BLaER1 treated with 17β-estradiol and CSF1 and Interleukin-3, amounts not matched to agents 10 nM and 100 nM (cell line): ENCODE measurements at regions not wholly inside any gene's neighbourhood (a gene's known extent, or its start where the extent isn't known, plus 50 kb on each side); places are given as distances from the start of the nearest gene placed in this dataset.
"Not testable (repeated sequence)": the region's sequence is repeated elsewhere in the genome, so short reads cannot be mapped to it uniquely, and the experiment has no call there.

Experiments used
- H3K27ac ChIP-seq, 11 experiments: shearing (Covaris generic); formaldehyde crosslinking; 2 replicates each; pipeline ENCODE4 v1.8.1; 2022
- H3K27me3 ChIP-seq, 11 experiments: shearing (Covaris generic); formaldehyde crosslinking; 2 replicates each; pipeline ENCODE4 v1.8.1; 2022
- H3K36me3 ChIP-seq, 11 experiments: shearing (Covaris generic); formaldehyde crosslinking; 2 replicates each; pipeline ENCODE4 v1.8.1; 2022
- H3K4me1 ChIP-seq, 10 experiments: shearing (Covaris generic); formaldehyde crosslinking; 2 replicates each; pipeline ENCODE4 v1.8.1; 2022
- H3K4me2 ChIP-seq, 11 experiments: shearing (Covaris generic); formaldehyde crosslinking; 2 replicates each; pipeline ENCODE4 v1.8.1; 2022
- H3K4me3 ChIP-seq, 10 experiments: shearing (Covaris generic); formaldehyde crosslinking; 2 replicates each; pipeline ENCODE4 v1.8.1; 2022
- H3K9ac ChIP-seq, 11 experiments: shearing (Covaris generic); formaldehyde crosslinking; 2 replicates each; pipeline ENCODE4 v1.8.1; 2022
- H3K9me3 ChIP-seq, 11 experiments: shearing (Covaris generic); formaldehyde crosslinking; replicated peaks in 1 of 11; 2 replicates each; pipeline ENCODE4 v1.8.1; 2022
- H4K20me1 ChIP-seq, 11 experiments: shearing (Covaris generic); formaldehyde crosslinking; 2 replicates each; pipeline ENCODE4 v1.8.1; 2022
- Cebpa-rat ChIP-seq, 11 experiments: shearing (Covaris generic); IDR thresholded peaks; 2 replicates each; pipeline ENCODE4 v1.8.1; 2022

- Histone ChIP-seq H3K4me1 (peaks cover 21 to 66% (median 28%) of the 10 kb centered on the region in 10 experiments), H3K27ac (peak overlapping the region; percentile 4 to 70 (median 49); a peak in 19 of 22 replicates), H3K9me3 (peaks cover 6 to 19% (median 12%) of the 10 kb centered on the region in 11 experiments; a peak in 12 of 22 replicates), H3K36me3 (no peaks in the 10 kb centered on the region), H3K4me3 (peak overlapping the region in 2 of 10 experiments; percentile 0 to 9; a peak in 3 of 20 replicates), H3K27me3 (no peaks in the 10 kb centered on the region), H3K9ac (peak overlapping the region in 4 of 11 experiments; percentile 3 to 47 (median 32); a peak in 5 of 22 replicates), H4K20me1 (no peaks in the 10 kb centered on the region), H3K4me2 (peak overlapping the region; percentile 50 to 73 (median 64))
- no peak for TF ChIP-seq Cebpa-rat (IDR thresholded peaks at IDR 0.05)
Observed at GRCh38 chr21:14675774-14676530, 129.8 kb upstream of the SAMSN1 start.

- H3K36me3 ChIP-seq, result no peaks in the 10 kb centered on the region
Observed at GRCh38 chr21:14673649-14674048, 127.5 kb upstream of the SAMSN1 start.

GRCh38 chr21:14672466-14672865 lies 126.4 kb upstream of the SAMSN1 start:
- no peaks in the 10 kb centered on the region for H3K27me3 ChIP-seq
- no peak overlapping the region for H3K27ac ChIP-seq
- no peak overlapping the region for H3K9ac ChIP-seq
- peak overlapping the region in 1 of 11 experiments; percentile 29; a peak in 1 of 22 replicates for H3K4me2 ChIP-seq
- no peak for TF ChIP-seq Cebpa-rat (IDR thresholded peaks at IDR 0.05)
- H3K4me3 ChIP-seq, result no peak overlapping the region
- peaks cover 21 to 43% (median 25%) of the 10 kb centered on the region in 10 experiments for H3K4me1 ChIP-seq
- no peaks in the 10 kb centered on the region for H3K36me3 ChIP-seq
- no peaks in the 10 kb centered on the region for H4K20me1 ChIP-seq
- peaks cover 0 to 17% (median 1%) of the 10 kb centered on the region in 11 experiments; a peak in 10 of 22 replicates for H3K9me3 ChIP-seq

More at GRCh38 chr21:14673649-14674048, 127.5 kb upstream of the SAMSN1 start:
- no peaks in the 10 kb centered on the region for H3K27me3 ChIP-seq
- H3K27ac ChIP-seq, result no peak overlapping the region
- no peak overlapping the region for H3K4me3 ChIP-seq
- no peaks in the 10 kb centered on the region for H4K20me1 ChIP-seq
- H3K9ac ChIP-seq, result no peak overlapping the region
- TF ChIP-seq Cebpa-rat (IDR thresholded peaks at IDR 0.05), result no peak
- peaks cover 6 to 21% (median 11%) of the 10 kb centered on the region in 11 experiments; a peak in 13 of 22 replicates for H3K9me3 ChIP-seq
- H3K4me2 ChIP-seq, result no peak overlapping the region
- H3K4me1 ChIP-seq, result peaks cover 21 to 55% (median 28%) of the 10 kb centered on the region in 10 experiments

GRCh38 chr21:14670409-14670808 lies 124.3 kb upstream of the SAMSN1 start:
- H3K36me3 ChIP-seq, result no peaks in the 10 kb centered on the region

DNA sequence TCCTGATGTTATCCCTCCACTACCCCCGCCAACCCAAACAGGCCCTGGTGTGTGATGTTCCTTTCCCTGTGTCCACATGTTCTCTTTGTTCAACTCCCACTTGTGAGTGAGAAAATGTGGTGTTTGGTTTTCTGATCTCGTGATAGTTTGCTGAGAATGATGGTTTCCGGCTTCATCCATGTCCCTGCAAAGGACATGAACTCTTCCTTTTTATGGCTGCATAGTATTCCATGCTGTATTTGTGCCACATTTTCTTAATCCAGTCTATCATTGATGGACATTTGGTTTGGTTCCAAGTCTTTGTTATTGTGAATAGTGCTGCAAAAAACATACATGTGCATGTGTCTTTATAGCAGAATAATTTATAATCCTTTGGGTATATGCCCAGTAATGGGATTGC lies 123.0 kb upstream of the SAMSN1 start:
- not testable (repeated sequence) for H3K4me2 ChIP-seq, H3K36me3 ChIP-seq, H3K27ac ChIP-seq, H4K20me1 ChIP-seq, H3K4me3 ChIP-seq, H3K9ac ChIP-seq, H3K27me3 ChIP-seq
- H3K9me3 ChIP-seq, result peaks cover 0 to 27% (median 0%) of the 10 kb centered on the region in 11 experiments; a peak in 6 of 22 replicates
- peaks cover 0 to 10% (median 0%) of the 10 kb centered on the region in 10 experiments; a peak in 5 of 20 replicates for H3K4me1 ChIP-seq

More at GRCh38 chr21:14670409-14670808, 124.3 kb upstream of the SAMSN1 start:
- TF ChIP-seq Cebpa-rat (IDR thresholded peaks at IDR 0.05), result no peak
- peaks cover 0 to 17% (median 0%) of the 10 kb centered on the region in 11 experiments; a peak in 5 of 22 replicates for H3K9me3 ChIP-seq
- no peaks in the 10 kb centered on the region for H4K20me1 ChIP-seq
- no peak overlapping the region for H3K4me3 ChIP-seq
- no peak overlapping the region for H3K4me2 ChIP-seq
- no peak overlapping the region for H3K9ac ChIP-seq
- no peak overlapping the region for H3K27ac ChIP-seq
- peaks cover under 1 to 22% (median 4%) of the 10 kb centered on the region in 10 experiments; a peak in 17 of 20 replicates for H3K4me1 ChIP-seq
- no peaks in the 10 kb centered on the region for H3K27me3 ChIP-seq

DNA sequence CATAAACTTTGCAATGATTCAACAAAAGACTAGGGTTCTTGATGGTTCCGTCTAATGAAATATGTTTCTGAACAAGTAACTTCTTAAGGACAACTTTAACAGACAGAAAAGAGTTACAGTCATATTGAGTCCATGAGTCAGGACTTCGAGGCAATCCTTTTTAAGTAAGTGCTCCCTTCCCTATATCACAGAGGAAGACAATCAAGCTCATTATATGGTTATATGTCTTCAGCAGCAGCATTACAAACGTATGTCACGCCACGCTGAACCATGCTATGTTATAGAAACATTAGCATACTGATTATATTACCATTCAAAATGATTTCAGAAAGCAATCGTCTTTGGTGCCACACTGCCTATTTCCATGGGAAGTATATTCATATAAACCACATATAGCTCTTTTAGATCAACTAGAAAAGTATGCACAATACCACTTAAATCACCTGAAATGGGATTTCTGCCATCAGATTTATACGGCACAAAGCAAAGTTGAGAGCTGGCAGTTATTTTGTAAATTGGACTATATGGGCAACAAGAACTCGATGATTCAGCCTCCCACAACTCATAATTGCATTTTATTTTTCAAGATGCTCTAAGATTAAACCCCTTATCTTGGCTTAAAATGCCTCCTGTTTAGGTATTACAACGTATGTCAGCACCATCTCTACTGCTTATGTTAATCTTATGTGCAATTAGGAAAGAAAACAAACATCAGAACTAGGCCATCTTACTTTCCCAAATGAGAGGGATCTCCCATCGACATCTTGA lies 111.3 kb upstream of the SAMSN1 start:
- TF ChIP-seq Cebpa-rat (IDR thresholded peaks at IDR 0.05), result no peak
- Histone ChIP-seq H3K27me3 (no peaks in the 10 kb centered on the region), H3K36me3 (no peaks in the 10 kb centered on the region), H3K4me1 (no peaks in the 10 kb centered on the region), H3K27ac (no peak overlapping the region), H4K20me1 (no peaks in the 10 kb centered on the region), H3K9me3 (no peaks in the 10 kb centered on the region), H3K4me2 (no peak overlapping the region), H3K4me3 (no peak overlapping the region), H3K9ac (no peak overlapping the region)

GRCh38 chr21:14646893-14647292 lies 100.8 kb upstream of the SAMSN1 start:
- Histone ChIP-seq H3K27ac (no peak overlapping the region), H3K4me2 (no peak overlapping the region), H3K27me3 (no peaks in the 10 kb centered on the region), H3K36me3 (no peaks in the 10 kb centered on the region), H3K9ac (no peak overlapping the region), H3K9me3 (peaks cover 20 to 32% (median 25%) of the 10 kb centered on the region in 11 experiments), H4K20me1 (no peaks in the 10 kb centered on the region), H3K4me1 (no peaks in the 10 kb centered on the region), H3K4me3 (no peak overlapping the region)
- TF ChIP-seq Cebpa-rat (IDR thresholded peaks at IDR 0.05), result no peak

DNA sequence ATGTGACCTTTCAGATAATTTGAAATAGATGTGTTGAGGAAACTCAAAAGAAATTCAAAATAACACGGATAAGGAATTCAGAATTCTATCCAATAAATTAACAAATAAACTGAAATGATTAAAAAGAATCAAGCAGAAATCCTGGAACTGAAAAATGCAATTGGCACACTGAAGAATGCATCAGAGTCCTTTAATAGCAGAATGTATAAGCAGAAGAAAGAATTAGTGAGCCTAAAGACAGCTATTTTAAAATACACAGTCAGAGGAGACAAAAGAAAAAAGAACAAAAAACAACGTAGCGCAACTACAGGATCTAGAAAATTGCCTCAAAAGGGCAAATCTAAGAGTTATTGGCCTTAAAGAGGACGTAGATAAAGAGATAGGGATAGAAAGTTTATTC lies 99.6 kb upstream of the SAMSN1 start:
- no peaks in the 10 kb centered on the region for H4K20me1 ChIP-seq
- H3K9me3 ChIP-seq, result peaks cover 20 to 32% (median 25%) of the 10 kb centered on the region in 11 experiments
- H3K9ac ChIP-seq, result no peak overlapping the region
- no peaks in the 10 kb centered on the region for H3K36me3 ChIP-seq
- no peak for TF ChIP-seq Cebpa-rat (IDR thresholded peaks at IDR 0.05)
- no peak overlapping the region for H3K4me2 ChIP-seq
- H3K4me1 ChIP-seq, result no peaks in the 10 kb centered on the region
- H3K27me3 ChIP-seq, result no peaks in the 10 kb centered on the region
- H3K4me3 ChIP-seq, result no peak overlapping the region
- H3K27ac ChIP-seq, result no peak overlapping the region

- TF ChIP-seq Cebpa-rat (IDR thresholded peaks at IDR 0.05), result no peak
Observed at GRCh38 chr21:14632359-14632758, 86.2 kb upstream of the SAMSN1 start.

More at GRCh38 chr21:14632359-14632758, 86.2 kb upstream of the SAMSN1 start:
- Histone ChIP-seq H3K9ac (no peak overlapping the region), H3K4me1 (peaks cover 0 to 7% (median under 1%) of the 10 kb centered on the region in 10 experiments; a peak in 8 of 20 replicates), H3K27me3 (no peaks in the 10 kb centered on the region), H3K27ac (no peak overlapping the region), H3K4me2 (no peak overlapping the region), H4K20me1 (no peaks in the 10 kb centered on the region), H3K9me3 (no peaks in the 10 kb centered on the region), H3K4me3 (no peak overlapping the region), H3K36me3 (no peaks in the 10 kb centered on the region)
